ENCODE measurements at regions not wholly inside any gene's neighbourhood (a gene's known extent, or its start where the extent isn't known, plus 50 kb on each side); places are given as distances from the start of the nearest gene placed in this dataset.

DNA sequence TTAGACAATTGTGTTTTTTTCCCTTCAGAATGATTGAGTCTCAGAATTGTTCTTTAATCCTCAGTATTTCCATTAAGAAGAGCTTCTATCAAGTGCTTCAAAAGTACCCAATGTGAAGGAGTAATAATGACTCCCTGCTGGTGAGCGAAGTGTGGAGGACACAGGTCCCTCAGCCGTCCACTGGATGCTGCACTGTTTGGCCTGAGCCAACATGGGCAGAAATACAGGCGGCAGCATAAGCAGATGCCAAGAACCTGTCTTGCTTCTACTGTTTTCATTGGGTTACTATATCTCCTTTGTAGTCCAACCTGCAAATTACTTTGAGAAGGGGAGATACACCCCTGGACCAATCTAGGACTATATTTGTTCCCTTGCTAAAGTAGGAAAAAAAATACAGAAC, 55.3 kb upstream of the DPH5 start:
- ATAC-seq (no peak), FAIRE-seq (no peak), DNase-seq (ENCODE audit: low spot score) (no peak)
- BruUV-seq (replicated peaks): no TSS peak
- Histone ChIP-seq H3K36me3 (replicated peaks in 1 of 2; ENCODE audit: control insufficient read depth in 1 of 2, insufficient read depth in 2 of 2, low read length in 2 of 2) (no peaks in the 10 kb centered on the region), H4K20me1 (ENCODE audit: insufficient read depth, low read length) (no peaks in the 10 kb centered on the region), H3K9ac (ENCODE audit: insufficient read depth, low read depth, low read length) (no peak overlapping the region), H3K4me2 (ENCODE audit: low read depth, low read length) (no peak overlapping the region), H3K27ac (ENCODE audit: extremely low read length, insufficient read depth, low read length) (no peak overlapping the region), H3K4me3 (replicated peaks in 1 of 3; ENCODE audit: insufficient read depth in 1 of 3, low read depth in 2 of 3, low read length in 3 of 3) (no peak overlapping the region), H2AFZ (ENCODE audit: low read length) (no peak overlapping the region), H3K27me3 (ENCODE audit: control insufficient read depth in 1 of 2, insufficient read depth in 2 of 2, low read length in 2 of 2) (no peaks in the 10 kb centered on the region), H3K9me3 (ENCODE audit: low read length) (no peaks in the 10 kb centered on the region), H3K4me1 (ENCODE audit: insufficient read depth, low read length) (no peaks in the 10 kb centered on the region), H3K79me2 (ENCODE audit: insufficient read depth, low read length) (no peaks in the 10 kb centered on the region)
- intact Hi-C loops (cut with micrococcal nuclease; ENCODE audit: unreplicated experiment): no loop called here
- TF ChIP-seq TBP (CRISPR knock-in tag; IDR thresholded peaks at IDR 0.05) (no peak), SOX13 (IDR thresholded peaks at IDR 0.05) (no peak), SOX13 (CRISPR knock-in tag; conservative IDR thresholded peaks at IDR 0.05 in 1 of 2, IDR thresholded peaks at IDR 0.05 in 1 of 2) (no peak), TGIF2 (CRISPR knock-in tag; IDR thresholded peaks at IDR 0.05) (no peak), ZNF224 (CRISPR knock-in tag; IDR thresholded peaks at IDR 0.05) (no peak), ZNF672 (CRISPR knock-in tag; IDR thresholded peaks at IDR 0.05) (no peak), MAZ (IDR thresholded peaks at IDR 0.05; ENCODE audit: borderline replicate concordance, low read depth, low read length) (no peak), MAZ (CRISPR knock-in tag; IDR thresholded peaks at IDR 0.05; ENCODE audit: low read depth) (no peak), ZNF761 (CRISPR knock-in tag; conservative IDR thresholded peaks at IDR 0.05) (no peak), PAX8 (CRISPR knock-in tag; IDR thresholded peaks at IDR 0.05; ENCODE audit: borderline replicate concordance) (no peak)
- CTCF ChIA-PET (ENCODE audit: low intra/inter-chr PET ratio, low total read pairs): no interaction called here
- in situ Hi-C loops (cut with HindIII; ENCODE audit: extremely low pct_ligation_motif_present, low pct_unique_long_range_greater_than_20kb): no loop called here
- POLR2A ChIA-PET: no interaction called here
- WGBS (ENCODE audit: low lambda C conversion rate): 97% methylated on average over 3 of the region's 3 CpGs

DNA sequence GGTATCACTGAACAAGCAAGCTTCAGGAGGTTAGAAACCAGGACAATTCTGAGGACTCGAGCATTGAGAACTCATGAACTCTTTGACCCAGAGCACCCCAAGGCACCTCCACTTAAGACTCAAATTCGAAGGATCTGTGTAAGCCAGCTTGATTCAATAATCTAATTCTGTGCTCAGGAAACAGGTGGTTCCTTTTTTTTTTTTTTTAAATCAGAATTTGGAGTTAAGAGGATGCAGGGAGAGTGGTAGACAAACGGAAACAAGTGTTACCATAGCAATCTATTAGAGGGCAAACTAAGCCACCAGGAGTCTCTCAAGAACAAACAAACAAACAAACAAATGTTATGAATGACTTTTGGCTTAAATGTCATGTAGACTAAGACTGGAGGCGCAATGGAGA, 53.8 kb upstream of the DPH5 start:
- TF ChIP-seq, protein P1, sequence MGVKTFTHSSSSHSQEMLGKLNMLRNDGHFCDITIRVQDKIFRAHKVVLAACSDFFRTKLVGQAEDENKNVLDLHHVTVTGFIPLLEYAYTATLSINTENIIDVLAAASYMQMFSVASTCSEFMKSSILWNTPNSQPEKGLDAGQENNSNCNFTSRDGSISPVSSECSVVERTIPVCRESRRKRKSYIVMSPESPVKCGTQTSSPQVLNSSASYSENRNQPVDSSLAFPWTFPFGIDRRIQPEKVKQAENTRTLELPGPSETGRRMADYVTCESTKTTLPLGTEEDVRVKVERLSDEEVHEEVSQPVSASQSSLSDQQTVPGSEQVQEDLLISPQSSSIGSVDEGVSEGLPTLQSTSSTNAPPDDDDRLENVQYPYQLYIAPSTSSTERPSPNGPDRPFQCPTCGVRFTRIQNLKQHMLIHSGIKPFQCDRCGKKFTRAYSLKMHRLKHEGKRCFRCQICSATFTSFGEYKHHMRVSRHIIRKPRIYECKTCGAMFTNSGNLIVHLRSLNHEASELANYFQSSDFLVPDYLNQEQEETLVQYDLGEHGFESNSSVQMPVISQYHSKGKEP (CRISPR knock-in tag; IDR thresholded peaks at IDR 0.05): no peak
- TF ChIP-seq NFKBIZ (CRISPR knock-in tag; IDR thresholded peaks at IDR 0.05): no peak
- no TSS peak for BruUV-seq (replicated peaks)
- Histone ChIP-seq H3K27ac (ENCODE audit: extremely low read length, insufficient read depth, low read length) (no peak overlapping the region), H3K9ac (ENCODE audit: insufficient read depth, low read depth, low read length) (no peak overlapping the region), H3K79me2 (ENCODE audit: insufficient read depth, low read length) (no peaks in the 10 kb centered on the region), H3K36me3 (replicated peaks in 1 of 2; ENCODE audit: control insufficient read depth in 1 of 2, insufficient read depth in 2 of 2, low read length in 2 of 2) (no peaks in the 10 kb centered on the region), H3K27me3 (ENCODE audit: control insufficient read depth in 1 of 2, insufficient read depth in 2 of 2, low read length in 2 of 2) (no peaks in the 10 kb centered on the region), H4K20me1 (ENCODE audit: insufficient read depth, low read length) (no peaks in the 10 kb centered on the region), H3K4me3 (replicated peaks in 1 of 3; ENCODE audit: insufficient read depth in 1 of 3, low read depth in 2 of 3, low read length in 3 of 3) (no peak overlapping the region), H3K4me1 (ENCODE audit: insufficient read depth, low read length) (no peaks in the 10 kb centered on the region), H3K9me3 (ENCODE audit: low read length) (no peaks in the 10 kb centered on the region), H2AFZ (ENCODE audit: low read length) (no peak overlapping the region), H3K4me2 (ENCODE audit: low read depth, low read length) (no peak overlapping the region)
- no peak for FAIRE-seq
- no peak for DNase-seq (ENCODE audit: low spot score)
- POLR2A ChIA-PET: no interaction called here
- in situ Hi-C loops (cut with HindIII; ENCODE audit: extremely low pct_ligation_motif_present, low pct_unique_long_range_greater_than_20kb): no loop called here
- CTCF ChIA-PET (ENCODE audit: low intra/inter-chr PET ratio, low total read pairs): no interaction called here
- intact Hi-C loops (cut with micrococcal nuclease; ENCODE audit: unreplicated experiment): no loop called here
- 73% methylated on average over 4 of the region's 4 CpGs for WGBS (ENCODE audit: low lambda C conversion rate)
- ATAC-seq: no peak

All from HepG2 (cell line).